ENCODE measurements at regions not wholly inside any gene's neighbourhood (a gene's known extent, or its start where the extent isn't known, plus 50 kb on each side); places are given as distances from the start of the nearest gene placed in this dataset.

DNA sequence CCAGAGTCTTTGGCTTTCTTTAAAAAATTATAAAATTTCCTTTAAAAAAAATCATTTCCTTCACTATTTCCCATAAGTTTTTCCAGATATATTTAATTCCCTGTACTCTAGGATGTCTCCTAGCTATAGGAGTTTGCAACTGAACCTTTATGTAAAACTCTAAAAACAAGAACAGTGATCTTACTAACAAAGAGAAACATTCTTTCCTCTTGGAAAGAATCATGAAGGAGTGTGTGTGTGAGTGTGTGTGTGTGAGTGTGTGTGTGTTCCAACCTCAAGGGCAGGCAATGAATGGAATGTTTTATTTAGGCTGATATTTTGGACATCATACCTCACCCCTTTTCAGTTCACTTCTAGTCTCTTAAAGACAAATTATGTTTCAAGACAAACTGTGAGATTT lies 309.2 kb downstream of the CEMIP2 start:
- Histone ChIP-seq H3K27ac (no peak overlapping the region), H3K36me3 (no peaks in the 10 kb centered on the region), H3K4me3 (no peak overlapping the region), H3K4me1 (no peaks in the 10 kb centered on the region), H3K9me3 (no peaks in the 10 kb centered on the region), H3K27me3 (no peaks in the 10 kb centered on the region)
- DNase-seq: no peak
- TF ChIP-seq, protein P1, sequence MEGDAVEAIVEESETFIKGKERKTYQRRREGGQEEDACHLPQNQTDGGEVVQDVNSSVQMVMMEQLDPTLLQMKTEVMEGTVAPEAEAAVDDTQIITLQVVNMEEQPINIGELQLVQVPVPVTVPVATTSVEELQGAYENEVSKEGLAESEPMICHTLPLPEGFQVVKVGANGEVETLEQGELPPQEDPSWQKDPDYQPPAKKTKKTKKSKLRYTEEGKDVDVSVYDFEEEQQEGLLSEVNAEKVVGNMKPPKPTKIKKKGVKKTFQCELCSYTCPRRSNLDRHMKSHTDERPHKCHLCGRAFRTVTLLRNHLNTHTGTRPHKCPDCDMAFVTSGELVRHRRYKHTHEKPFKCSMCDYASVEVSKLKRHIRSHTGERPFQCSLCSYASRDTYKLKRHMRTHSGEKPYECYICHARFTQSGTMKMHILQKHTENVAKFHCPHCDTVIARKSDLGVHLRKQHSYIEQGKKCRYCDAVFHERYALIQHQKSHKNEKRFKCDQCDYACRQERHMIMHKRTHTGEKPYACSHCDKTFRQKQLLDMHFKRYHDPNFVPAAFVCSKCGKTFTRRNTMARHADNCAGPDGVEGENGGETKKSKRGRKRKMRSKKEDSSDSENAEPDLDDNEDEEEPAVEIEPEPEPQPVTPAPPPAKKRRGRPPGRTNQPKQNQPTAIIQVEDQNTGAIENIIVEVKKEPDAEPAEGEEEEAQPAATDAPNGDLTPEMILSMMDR (IDR thresholded peaks at IDR 0.05): no peak
- intact Hi-C loops (cut with DNase I; ENCODE audit: low total_unique reads): no loop called here

DNA sequence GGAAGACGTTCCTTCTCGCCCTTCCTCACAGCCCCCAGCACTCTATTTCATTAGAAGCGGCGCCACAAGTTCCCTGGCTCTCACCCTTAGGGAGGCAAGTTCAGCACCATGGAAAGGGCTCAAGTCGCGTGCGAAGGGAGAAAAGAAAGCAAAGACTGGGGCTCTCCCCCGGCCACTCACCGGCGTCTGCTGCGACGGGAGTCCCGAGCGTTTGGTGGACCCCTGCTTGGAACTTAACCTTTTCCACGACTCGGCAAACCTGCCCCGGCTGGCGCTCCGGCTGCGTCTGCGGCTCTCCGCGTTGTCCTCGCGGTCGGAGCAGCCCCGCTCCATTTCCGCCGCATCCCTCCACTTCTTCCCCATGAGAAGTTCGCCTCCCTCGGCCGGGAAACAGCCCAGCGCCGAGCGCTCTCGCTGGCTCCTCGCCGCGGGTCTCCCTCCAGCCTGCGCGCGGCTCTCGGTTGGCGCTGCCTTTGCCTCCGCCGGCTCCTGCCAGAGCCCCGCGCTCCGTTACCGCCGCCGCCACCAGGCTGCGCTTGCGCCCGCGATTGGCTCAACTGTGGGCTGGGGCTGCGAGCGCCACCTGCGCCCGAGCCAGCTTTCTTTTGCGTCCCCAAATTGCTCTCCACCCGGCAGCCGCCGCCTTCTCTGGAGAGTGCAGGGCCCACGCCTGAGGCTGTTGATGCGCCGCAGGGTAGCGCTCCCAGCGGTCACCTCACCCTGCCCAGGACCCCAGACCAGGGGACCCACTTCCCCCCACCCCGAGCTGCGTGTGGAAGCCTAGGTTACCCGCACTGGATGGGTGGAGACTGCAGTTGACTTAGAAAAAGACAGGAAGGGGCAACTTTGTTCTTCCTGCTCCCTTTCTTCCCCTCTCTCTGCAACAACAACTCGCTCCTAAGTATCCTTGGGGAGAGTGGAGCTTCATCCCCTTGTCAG lies 321.6 kb downstream of the CEMIP2 start:
- H3K36me3 ChIP-seq: no peaks in the 10 kb centered on the region
- peaks cover 0 to 28% of the 10 kb centered on the region in 2 donors for H3K27me3 ChIP-seq
- H3K9me3 ChIP-seq: no peaks in the 10 kb centered on the region
- intact Hi-C loops (cut with DNase I; ENCODE audit: low total_unique reads): no loop called here
- H3K4me3 ChIP-seq: peak overlapping the region in 1 of 2 donors; percentile 33
- TF ChIP-seq, protein P1 (IDR thresholded peaks at IDR 0.05): no peak
- H3K27ac ChIP-seq: no peak overlapping the region
- no peak for DNase-seq
- H3K4me1 ChIP-seq: peaks cover 0 to 8% (median 6%) of the 10 kb centered on the region in 4 donors

DNA sequence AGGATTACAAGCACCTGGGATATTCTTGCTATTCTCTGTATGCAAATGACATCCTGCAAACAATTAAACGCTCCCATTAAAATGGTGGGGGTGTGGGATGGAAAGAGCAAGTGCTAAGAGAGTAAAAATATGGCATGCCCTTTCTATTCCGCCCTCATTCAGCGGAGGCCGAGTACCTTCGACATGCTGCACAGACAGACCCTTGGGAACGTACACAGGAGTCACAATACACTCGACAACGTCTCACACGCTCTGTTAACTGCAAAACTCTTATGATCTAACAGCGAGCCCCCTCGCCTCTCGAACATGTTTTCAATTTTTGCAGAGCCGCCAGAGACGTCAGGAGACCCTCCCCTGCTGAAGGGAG lies 322.2 kb downstream of the CEMIP2 start:
- peaks cover 0 to 28% of the 10 kb centered on the region in 2 donors for H3K27me3 ChIP-seq
- H3K27ac ChIP-seq: no peak overlapping the region
- TF ChIP-seq, protein P1 (IDR thresholded peaks at IDR 0.05): no peak
- intact Hi-C loops (cut with DNase I; ENCODE audit: low total_unique reads): no loop called here
- H3K4me3 ChIP-seq: no peak overlapping the region
- H3K9me3 ChIP-seq: no peaks in the 10 kb centered on the region
- no peak for DNase-seq
- H3K36me3 ChIP-seq: no peaks in the 10 kb centered on the region
- H3K4me1 ChIP-seq: peaks cover 0 to 8% (median 6%) of the 10 kb centered on the region in 4 donors

DNA sequence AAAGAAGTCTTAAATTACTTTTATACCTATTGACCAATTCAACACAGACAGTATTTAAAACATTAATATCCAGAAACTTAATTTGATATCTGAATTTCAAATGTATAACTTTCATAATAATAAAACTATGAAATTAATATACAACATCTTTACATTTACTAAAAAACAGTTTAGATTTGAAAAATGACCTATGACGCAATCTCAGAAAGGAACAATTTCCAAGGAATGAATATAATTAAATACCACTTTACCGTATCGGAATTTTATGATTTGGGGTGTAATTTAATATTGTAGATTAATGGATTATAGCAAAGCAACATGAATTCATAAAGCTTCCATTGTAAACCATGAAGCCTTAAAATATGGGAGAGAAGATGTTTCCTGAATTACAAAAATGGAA lies 321.5 kb upstream of the TRPM3 start:
- TF ChIP-seq, protein P1 (IDR thresholded peaks at IDR 0.05): no peak
- Histone ChIP-seq H3K4me1 (peaks cover 0 to 8% (median 6%) of the 10 kb centered on the region in 4 donors), H3K9me3 (no peaks in the 10 kb centered on the region), H3K27ac (no peak overlapping the region), H3K36me3 (no peaks in the 10 kb centered on the region), H3K4me3 (no peak overlapping the region), H3K27me3 (peaks cover 0 to 28% of the 10 kb centered on the region in 2 donors)
- intact Hi-C loops (cut with DNase I; ENCODE audit: low total_unique reads): no loop called here
- DNase-seq: no peak

DNA sequence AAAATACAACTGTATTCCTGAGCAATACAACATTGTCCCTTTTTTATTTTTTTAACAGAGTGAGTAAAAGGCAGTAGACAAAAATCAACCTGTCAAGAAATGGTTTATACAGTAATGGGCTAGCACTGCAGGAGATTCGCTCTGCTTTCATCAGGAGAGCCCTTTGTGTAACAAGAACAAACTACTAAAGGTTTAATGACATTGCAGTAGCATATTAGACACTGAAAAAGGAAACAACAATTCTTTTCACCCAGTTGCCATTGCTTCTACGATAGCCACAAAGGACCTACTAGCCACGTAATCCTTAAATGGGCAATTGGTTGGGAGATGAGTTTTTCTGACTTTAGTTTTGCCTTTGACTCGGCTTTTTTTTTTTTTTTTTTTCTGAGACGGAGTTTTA lies 319.8 kb upstream of the TRPM3 start:
- TF ChIP-seq, protein P1 (IDR thresholded peaks at IDR 0.05): no peak
- no peaks in the 10 kb centered on the region for H3K9me3 ChIP-seq
- H3K4me3 ChIP-seq: no peak overlapping the region
- H3K4me1 ChIP-seq: peaks cover 0 to under 1% (median 0%) of the 10 kb centered on the region in 4 donors
- H3K27ac ChIP-seq: no peak overlapping the region
- no peaks in the 10 kb centered on the region for H3K36me3 ChIP-seq
- intact Hi-C loops (cut with DNase I; ENCODE audit: low total_unique reads): no loop called here
- DNase-seq: no peak
- H3K27me3 ChIP-seq: peaks cover 0 to 12% of the 10 kb centered on the region in 2 donors
